GM23338 (cell line): ENCODE measurements at regions not wholly inside any gene's neighbourhood (a gene's known extent, or its start where the extent isn't known, plus 50 kb on each side); places are given as distances from the start of the nearest gene placed in this dataset.
A peak's percentile ranks its signal among the peaks of the same experiment; 100 is the strongest.

Experiments used
- ATAC-seq: fragments of 200-7000 bp; cut with Tn5 transposase; 3 replicates; pipeline ENCODE4 v1.9.1; 2020
- DNase-seq: peaks from one replicate; pipeline ENCODE4 v3.0.0-alpha.2; 2015; ENCODE audit warnings: low spot score
- H2AFZ ChIP-seq: fragments of 200-600 bp; sonication (generic); 2 replicates; pipeline ENCODE4 v1.8.0; 2016; ENCODE audit warnings: antibody characterized with exemption, mild to moderate bottlenecking, moderate library complexity
- H3F3A ChIP-seq: fragments of 200-600 bp; sonication (generic); replicated peaks from 2 replicates; pipeline ENCODE4 v1.8.0; 2017; ENCODE audit warnings: antibody characterized with exemption, mixed run types, low read depth
- H3K27ac ChIP-seq: fragments of 200-600 bp; sonication (generic); 2 replicates; pipeline ENCODE4 v1.6.1; 2016; ENCODE audit warnings: low read depth
- H3K27me3 ChIP-seq: fragments of 200-600 bp; sonication (generic); 2 replicates; pipeline ENCODE4 v1.8.0; 2016; ENCODE audit warnings: mild to moderate bottlenecking, mixed run types, moderate library complexity; ENCODE audit not compliant: insufficient read depth
- H3K36me3 ChIP-seq: fragments of 200-600 bp; sonication (generic); 2 replicates; pipeline ENCODE4 v1.8.0; 2016; ENCODE audit warnings: mild to moderate bottlenecking; ENCODE audit not compliant: insufficient read depth
- H3K4me1 ChIP-seq: fragments of 200-600 bp; sonication (generic); 2 replicates; pipeline ENCODE4 v1.8.0; 2016; ENCODE audit warnings: mild to moderate bottlenecking, moderate library complexity; ENCODE audit not compliant: insufficient read depth
- H3K4me2 ChIP-seq: fragments of 200-600 bp; sonication (generic); 2 replicates; pipeline ENCODE4 v1.7.1; 2017; ENCODE audit warnings: mixed run types
- H3K4me3 ChIP-seq: fragments of 200-600 bp; sonication (generic); 2 replicates; pipeline ENCODE4 v1.6.1; 2016; ENCODE audit warnings: mixed run types
- H3K79me2 ChIP-seq: fragments of 200-600 bp; sonication (generic); replicated peaks from 2 replicates; pipeline ENCODE4 v1.8.0; 2017; ENCODE audit warnings: mild to moderate bottlenecking; ENCODE audit not compliant: insufficient read depth
- H3K9me2 ChIP-seq: fragments of 200-600 bp; sonication (generic); 2 replicates; pipeline ENCODE4 v1.8.0; 2017; ENCODE audit not compliant: insufficient read depth
- H4K20me1 ChIP-seq: fragments of 200-600 bp; sonication (generic); replicated peaks from 2 replicates; pipeline ENCODE4 v1.8.0; 2017; ENCODE audit warnings: mild to moderate bottlenecking; ENCODE audit not compliant: insufficient read depth
- H3K27ac Mint-ChIP-seq: 2 replicates; pipeline ENCODE4 v1.8.0; 2020; ENCODE audit warnings: inconsistent platforms, mild to moderate bottlenecking, moderate library complexity, mixed read lengths
- H3K27me3 Mint-ChIP-seq: 3 replicates; pipeline ENCODE4 v1.8.0; 2022; ENCODE audit warnings: low read depth, mild to moderate bottlenecking, moderate library complexity, mixed read lengths, inconsistent platforms; ENCODE audit not compliant: insufficient read depth, poor library complexity
- H3K36me3 Mint-ChIP-seq: 3 replicates; pipeline ENCODE4 v1.8.0; 2021; ENCODE audit warnings: low read depth, mild to moderate bottlenecking, inconsistent platforms, moderate library complexity, mixed read lengths
- H3K4me1 Mint-ChIP-seq: 3 replicates; pipeline ENCODE4 v1.8.0; 2020; ENCODE audit warnings: mild to moderate bottlenecking, inconsistent platforms, mixed read lengths
- H3K4me3 Mint-ChIP-seq: 3 replicates; pipeline ENCODE4 v1.8.0; 2021; ENCODE audit warnings: moderate library complexity, mild to moderate bottlenecking, inconsistent platforms, mixed read lengths
- H3K9me3 Mint-ChIP-seq: 3 replicates; pipeline ENCODE4 v1.8.0; 2020; ENCODE audit warnings: moderate library complexity, mild to moderate bottlenecking, inconsistent platforms, mixed read lengths
- CTCF ChIP-seq, 2 experiments: fragments of 200-600 bp in 1 of 2; sonication (generic) in 1 of 2; conservative IDR thresholded peaks; 2 replicates each; pipeline versions ENCODE4 v1.5.1 to v1.6.1; 2016 to 2017; ENCODE audit warnings: antibody characterized with exemption in 2 of 2, low read depth in 2 of 2, mild to moderate bottlenecking in 2 of 2, moderate library complexity in 1 of 2
- EZH2 ChIP-seq: fragments of 200-600 bp; sonication (generic); IDR thresholded peaks from one replicate; pipeline ENCODE4 v1.8.0; 2017; ENCODE audit warnings: antibody characterized with exemption, mild to moderate bottlenecking, low read depth; ENCODE audit not compliant: unreplicated experiment
- JUNB ChIP-seq: IDR thresholded peaks from one replicate; pipeline ENCODE4 v1.6.1; 2016; ENCODE audit warnings: antibody characterized with exemption; ENCODE audit not compliant: unreplicated experiment
- ZNF114 ChIP-seq: fragments of 250-450 bp; sonication (Bioruptor Pico); IDR thresholded peaks from 2 replicates; pipeline ENCODE4 v1.5.0; 2020; ENCODE audit warnings: mild to moderate bottlenecking, moderate library complexity
- ZNF331 ChIP-seq: fragments of 250-450 bp; sonication (Bioruptor Pico); IDR thresholded peaks from 2 replicates; pipeline ENCODE4 v1.5.0; 2020; ENCODE audit warnings: low read depth, mild to moderate bottlenecking, moderate library complexity
- TF ChIP-seq, protein P1 (sequence below): fragments of 250-450 bp; sonication (Bioruptor Pico); IDR thresholded peaks from 2 replicates; pipeline ENCODE4 v1.5.0; 2020; ENCODE audit warnings: mild to moderate bottlenecking, moderate library complexity
- TF ChIP-seq, protein P2 (sequence below): IDR thresholded peaks from one replicate; pipeline ENCODE4 v1.6.1; 2018; ENCODE audit warnings: antibody characterized with exemption; ENCODE audit not compliant: unreplicated experiment

DNA sequence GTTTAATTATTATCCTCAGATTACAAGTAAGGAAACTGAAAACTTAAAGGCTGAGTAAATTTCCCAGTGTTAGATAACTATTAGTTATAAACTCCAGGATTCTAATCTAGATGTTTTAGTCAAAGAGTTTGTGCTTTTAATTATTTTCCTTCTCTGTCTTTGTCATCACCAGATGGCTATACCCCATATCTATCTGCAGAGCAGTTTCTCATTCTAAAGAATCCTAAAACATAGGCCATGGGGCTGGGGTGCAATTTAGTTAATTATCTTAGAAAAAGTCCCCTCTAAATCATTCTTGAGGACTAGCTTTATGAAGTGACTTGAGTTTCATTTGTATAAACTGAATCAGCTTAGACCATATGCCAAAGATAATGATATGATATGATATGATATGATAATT is 556.3 kb upstream of the ANO5 start (continued):
- no peak for TF ChIP-seq EZH2
- no peak for TF ChIP-seq CTCF (conservative IDR thresholded peaks at IDR 0.05; ENCODE audit: low read depth in 2 of 2)

GRCh38 chr11:21640491-21640890 is 552.4 kb upstream of the ANO5 start:
- DNase-seq: no peak
- Mint-ChIP-seq H3K4me3 (no peak overlapping the region), H3K9me3 (no peaks in the 10 kb centered on the region)

More at GRCh38 chr11:21640491-21640890, 552.4 kb upstream of the ANO5 start:
- no peak overlapping the region for H3K4me3 ChIP-seq
- peaks cover 2% of the 10 kb centered on the region for H3K9me2 ChIP-seq
- no peaks in the 10 kb centered on the region for H3K4me1 ChIP-seq
- no peak for ATAC-seq
- H3K36me3 ChIP-seq: no peaks in the 10 kb centered on the region
- no peaks in the 10 kb centered on the region for H3F3A ChIP-seq
- H4K20me1 ChIP-seq: no peaks in the 10 kb centered on the region
- TF ChIP-seq, protein P1, sequence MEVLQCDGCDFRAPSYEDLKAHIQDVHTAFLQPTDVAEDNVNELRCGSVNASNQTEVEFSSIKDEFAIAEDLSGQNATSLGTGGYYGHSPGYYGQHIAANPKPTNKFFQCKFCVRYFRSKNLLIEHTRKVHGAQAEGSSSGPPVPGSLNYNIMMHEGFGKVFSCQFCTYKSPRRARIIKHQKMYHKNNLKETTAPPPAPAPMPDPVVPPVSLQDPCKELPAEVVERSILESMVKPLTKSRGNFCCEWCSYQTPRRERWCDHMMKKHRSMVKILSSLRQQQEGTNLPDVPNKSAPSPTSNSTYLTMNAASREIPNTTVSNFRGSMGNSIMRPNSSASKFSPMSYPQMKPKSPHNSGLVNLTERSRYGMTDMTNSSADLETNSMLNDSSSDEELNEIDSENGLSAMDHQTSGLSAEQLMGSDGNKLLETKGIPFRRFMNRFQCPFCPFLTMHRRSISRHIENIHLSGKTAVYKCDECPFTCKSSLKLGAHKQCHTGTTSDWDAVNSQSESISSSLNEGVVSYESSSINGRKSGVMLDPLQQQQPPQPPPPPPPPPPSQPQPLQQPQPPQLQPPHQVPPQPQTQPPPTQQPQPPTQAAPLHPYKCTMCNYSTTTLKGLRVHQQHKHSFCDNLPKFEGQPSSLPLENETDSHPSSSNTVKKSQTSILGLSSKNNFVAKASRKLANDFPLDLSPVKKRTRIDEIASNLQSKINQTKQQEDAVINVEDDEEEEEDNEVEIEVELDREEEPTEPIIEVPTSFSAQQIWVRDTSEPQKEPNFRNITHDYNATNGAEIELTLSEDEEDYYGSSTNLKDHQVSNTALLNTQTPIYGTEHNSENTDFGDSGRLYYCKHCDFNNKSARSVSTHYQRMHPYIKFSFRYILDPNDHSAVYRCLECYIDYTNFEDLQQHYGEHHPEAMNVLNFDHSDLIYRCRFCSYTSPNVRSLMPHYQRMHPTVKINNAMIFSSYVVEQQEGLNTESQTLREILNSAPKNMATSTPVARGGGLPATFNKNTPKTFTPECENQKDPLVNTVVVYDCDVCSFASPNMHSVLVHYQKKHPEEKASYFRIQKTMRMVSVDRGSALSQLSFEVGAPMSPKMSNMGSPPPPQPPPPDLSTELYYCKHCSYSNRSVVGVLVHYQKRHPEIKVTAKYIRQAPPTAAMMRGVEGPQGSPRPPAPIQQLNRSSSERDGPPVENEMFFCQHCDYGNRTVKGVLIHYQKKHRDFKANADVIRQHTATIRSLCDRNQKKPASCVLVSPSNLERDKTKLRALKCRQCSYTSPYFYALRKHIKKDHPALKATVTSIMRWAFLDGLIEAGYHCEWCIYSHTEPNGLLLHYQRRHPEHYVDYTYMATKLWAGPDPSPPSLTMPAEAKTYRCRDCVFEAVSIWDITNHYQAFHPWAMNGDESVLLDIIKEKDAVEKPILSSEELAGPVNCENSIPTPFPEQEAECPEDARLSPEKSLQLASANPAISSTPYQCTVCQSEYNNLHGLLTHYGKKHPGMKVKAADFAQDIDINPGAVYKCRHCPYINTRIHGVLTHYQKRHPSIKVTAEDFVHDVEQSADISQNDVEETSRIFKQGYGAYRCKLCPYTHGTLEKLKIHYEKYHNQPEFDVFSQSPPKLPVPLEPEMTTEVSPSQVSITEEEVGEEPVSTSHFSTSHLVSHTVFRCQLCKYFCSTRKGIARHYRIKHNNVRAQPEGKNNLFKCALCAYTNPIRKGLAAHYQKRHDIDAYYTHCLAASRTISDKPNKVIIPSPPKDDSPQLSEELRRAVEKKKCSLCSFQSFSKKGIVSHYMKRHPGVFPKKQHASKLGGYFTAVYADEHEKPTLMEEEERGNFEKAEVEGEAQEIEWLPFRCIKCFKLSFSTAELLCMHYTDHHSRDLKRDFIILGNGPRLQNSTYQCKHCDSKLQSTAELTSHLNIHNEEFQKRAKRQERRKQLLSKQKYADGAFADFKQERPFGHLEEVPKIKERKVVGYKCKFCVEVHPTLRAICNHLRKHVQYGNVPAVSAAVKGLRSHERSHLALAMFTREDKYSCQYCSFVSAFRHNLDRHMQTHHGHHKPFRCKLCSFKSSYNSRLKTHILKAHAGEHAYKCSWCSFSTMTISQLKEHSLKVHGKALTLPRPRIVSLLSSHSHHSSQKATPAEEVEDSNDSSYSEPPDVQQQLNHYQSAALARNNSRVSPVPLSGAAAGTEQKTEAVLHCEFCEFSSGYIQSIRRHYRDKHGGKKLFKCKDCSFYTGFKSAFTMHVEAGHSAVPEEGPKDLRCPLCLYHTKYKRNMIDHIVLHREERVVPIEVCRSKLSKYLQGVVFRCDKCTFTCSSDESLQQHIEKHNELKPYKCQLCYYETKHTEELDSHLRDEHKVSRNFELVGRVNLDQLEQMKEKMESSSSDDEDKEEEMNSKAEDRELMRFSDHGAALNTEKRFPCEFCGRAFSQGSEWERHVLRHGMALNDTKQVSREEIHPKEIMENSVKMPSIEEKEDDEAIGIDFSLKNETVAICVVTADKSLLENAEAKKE (CRISPR knock-in tag): no peak
- TF ChIP-seq EZH2 (no peak), ZNF114 (CRISPR knock-in tag) (no peak), ZNF331 (no peak), JUNB (no peak)
- TF ChIP-seq, protein P2, sequence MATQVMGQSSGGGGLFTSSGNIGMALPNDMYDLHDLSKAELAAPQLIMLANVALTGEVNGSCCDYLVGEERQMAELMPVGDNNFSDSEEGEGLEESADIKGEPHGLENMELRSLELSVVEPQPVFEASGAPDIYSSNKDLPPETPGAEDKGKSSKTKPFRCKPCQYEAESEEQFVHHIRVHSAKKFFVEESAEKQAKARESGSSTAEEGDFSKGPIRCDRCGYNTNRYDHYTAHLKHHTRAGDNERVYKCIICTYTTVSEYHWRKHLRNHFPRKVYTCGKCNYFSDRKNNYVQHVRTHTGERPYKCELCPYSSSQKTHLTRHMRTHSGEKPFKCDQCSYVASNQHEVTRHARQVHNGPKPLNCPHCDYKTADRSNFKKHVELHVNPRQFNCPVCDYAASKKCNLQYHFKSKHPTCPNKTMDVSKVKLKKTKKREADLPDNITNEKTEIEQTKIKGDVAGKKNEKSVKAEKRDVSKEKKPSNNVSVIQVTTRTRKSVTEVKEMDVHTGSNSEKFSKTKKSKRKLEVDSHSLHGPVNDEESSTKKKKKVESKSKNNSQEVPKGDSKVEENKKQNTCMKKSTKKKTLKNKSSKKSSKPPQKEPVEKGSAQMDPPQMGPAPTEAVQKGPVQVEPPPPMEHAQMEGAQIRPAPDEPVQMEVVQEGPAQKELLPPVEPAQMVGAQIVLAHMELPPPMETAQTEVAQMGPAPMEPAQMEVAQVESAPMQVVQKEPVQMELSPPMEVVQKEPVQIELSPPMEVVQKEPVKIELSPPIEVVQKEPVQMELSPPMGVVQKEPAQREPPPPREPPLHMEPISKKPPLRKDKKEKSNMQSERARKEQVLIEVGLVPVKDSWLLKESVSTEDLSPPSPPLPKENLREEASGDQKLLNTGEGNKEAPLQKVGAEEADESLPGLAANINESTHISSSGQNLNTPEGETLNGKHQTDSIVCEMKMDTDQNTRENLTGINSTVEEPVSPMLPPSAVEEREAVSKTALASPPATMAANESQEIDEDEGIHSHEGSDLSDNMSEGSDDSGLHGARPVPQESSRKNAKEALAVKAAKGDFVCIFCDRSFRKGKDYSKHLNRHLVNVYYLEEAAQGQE: no peak
- H3K36me3 Mint-ChIP-seq: no peaks in the 10 kb centered on the region
- H3K4me2 ChIP-seq: no peak overlapping the region
- H3K27me3 Mint-ChIP-seq: peaks cover 2% of the 10 kb centered on the region
- H3K27me3 ChIP-seq: no peaks in the 10 kb centered on the region
- H3K79me2 ChIP-seq: no peaks in the 10 kb centered on the region
- H3K4me1 Mint-ChIP-seq: no peaks in the 10 kb centered on the region
- H3K27ac Mint-ChIP-seq: no peak overlapping the region
- 0 out of 2 replicates have a peak overlapping the region, but pooled peaks have one; percentile 3 for H2AFZ ChIP-seq
- no peak overlapping the region for H3K27ac ChIP-seq
